WERI-Rb-1 (cell line): ENCODE measurements at regions not wholly inside any gene's neighbourhood (a gene's known extent, or its start where the extent isn't known, plus 50 kb on each side); places are given as distances from the start of the nearest gene placed in this dataset.

Experiments used
- DNase-seq: peaks from one replicate; pipeline ENCODE4 v3.0.0-alpha.2; 2020
- H3K27ac ChIP-seq: fragments of 250-450 bp; sonication (Bioruptor Pico); 2 replicates; pipeline ENCODE4 v1.5.1; 2020; ENCODE audit warnings: mild to moderate bottlenecking, moderate library complexity
- H3K27me3 ChIP-seq: fragments of 250-450 bp; sonication (Bioruptor Pico); 2 replicates; pipeline ENCODE4 v1.5.1; 2021; ENCODE audit warnings: mild to moderate bottlenecking, low read depth, moderate library complexity; ENCODE audit not compliant: insufficient read depth, severe bottlenecking
- H3K36me3 ChIP-seq: fragments of 250-450 bp; sonication (Bioruptor Pico); 2 replicates; pipeline ENCODE4 v1.5.1; 2020; ENCODE audit warnings: mild to moderate bottlenecking, moderate library complexity
- H3K4me3 ChIP-seq: 2 replicates; pipeline ENCODE4 v1.5.1; 2011; ENCODE audit warnings: low read depth, mild to moderate bottlenecking, control low read depth, low read length
- H3K9me3 ChIP-seq: fragments of 250-450 bp; sonication (Bioruptor Pico); 2 replicates; pipeline ENCODE4 v1.5.1; 2021; ENCODE audit warnings: mild to moderate bottlenecking, moderate library complexity; ENCODE audit not compliant: severe bottlenecking
- TF ChIP-seq, protein P1 (sequence below): IDR thresholded peaks from 2 replicates; pipeline ENCODE4 v1.5.1; 2011; ENCODE audit warnings: low read depth, mild to moderate bottlenecking, control low read depth, inconsistent platforms, low read length

DNA sequence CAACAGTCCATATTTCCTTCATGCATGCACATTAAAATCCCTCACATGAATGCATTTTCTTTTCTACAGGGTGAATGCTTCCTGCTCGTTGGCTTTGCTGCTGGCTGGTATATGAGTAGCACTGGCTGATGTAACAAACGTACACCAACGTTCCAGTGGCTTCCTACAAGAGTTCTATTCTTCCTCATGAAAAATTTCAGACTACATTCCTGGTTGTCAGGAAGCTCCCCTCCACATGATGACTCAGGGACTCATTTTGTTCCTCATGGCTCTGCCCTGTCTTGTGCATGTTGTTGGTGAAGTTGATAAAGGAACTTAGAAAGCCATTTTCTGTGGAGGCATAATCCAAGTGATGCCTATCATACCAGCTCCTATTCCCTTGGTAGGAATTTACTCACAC, 470.7 kb upstream of the KLF6 start:
- Histone ChIP-seq H3K4me3 (no peak overlapping the region), H3K27me3 (no peaks in the 10 kb centered on the region), H3K9me3 (no peaks in the 10 kb centered on the region), H3K27ac (no peak overlapping the region), H3K36me3 (no peaks in the 10 kb centered on the region)
- DNase-seq: no peak
- TF ChIP-seq, protein P1, sequence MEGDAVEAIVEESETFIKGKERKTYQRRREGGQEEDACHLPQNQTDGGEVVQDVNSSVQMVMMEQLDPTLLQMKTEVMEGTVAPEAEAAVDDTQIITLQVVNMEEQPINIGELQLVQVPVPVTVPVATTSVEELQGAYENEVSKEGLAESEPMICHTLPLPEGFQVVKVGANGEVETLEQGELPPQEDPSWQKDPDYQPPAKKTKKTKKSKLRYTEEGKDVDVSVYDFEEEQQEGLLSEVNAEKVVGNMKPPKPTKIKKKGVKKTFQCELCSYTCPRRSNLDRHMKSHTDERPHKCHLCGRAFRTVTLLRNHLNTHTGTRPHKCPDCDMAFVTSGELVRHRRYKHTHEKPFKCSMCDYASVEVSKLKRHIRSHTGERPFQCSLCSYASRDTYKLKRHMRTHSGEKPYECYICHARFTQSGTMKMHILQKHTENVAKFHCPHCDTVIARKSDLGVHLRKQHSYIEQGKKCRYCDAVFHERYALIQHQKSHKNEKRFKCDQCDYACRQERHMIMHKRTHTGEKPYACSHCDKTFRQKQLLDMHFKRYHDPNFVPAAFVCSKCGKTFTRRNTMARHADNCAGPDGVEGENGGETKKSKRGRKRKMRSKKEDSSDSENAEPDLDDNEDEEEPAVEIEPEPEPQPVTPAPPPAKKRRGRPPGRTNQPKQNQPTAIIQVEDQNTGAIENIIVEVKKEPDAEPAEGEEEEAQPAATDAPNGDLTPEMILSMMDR: no peak

DNA sequence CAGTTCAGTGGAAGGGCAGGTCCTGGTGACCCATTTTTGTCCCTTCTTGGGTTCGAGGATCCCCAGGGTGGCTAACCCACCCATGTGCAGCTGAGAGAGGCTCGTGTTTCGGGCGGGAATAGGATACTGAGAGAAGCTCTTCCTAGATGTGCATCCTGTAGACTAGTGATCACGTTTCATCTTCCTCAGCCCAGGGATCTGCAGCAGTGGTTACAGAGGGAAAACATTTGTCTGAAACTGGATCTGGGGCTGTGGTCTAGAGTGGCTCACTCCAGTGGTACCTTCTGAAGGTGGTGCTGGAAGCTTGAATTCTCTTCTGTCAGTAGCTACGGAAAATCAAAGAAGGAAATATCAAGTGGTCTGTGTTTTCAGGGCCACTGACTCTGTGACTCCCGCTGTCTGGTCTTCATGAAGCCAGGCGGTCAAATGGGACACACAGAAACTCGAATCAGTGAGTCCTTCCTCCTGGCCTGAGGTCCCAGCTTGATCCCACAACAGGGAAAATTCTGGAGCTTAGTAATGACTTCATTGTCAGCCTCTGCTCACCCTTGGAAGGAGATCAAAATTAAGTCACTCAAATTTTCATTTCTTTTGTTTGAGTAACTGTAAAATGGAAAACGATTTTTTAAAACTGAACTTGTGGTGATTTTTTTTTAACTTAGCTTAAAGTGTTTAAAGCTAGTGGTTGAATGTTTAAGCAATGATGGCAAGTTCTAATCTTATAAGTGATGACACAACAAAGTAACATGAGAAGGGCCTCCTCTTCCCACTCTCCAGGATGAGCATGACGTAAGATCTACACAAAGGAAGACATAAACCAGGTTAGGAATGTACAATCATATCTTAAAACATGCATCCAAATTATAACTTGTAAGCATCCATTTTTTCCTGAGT, 469.3 kb upstream of the KLF6 start:
- H3K4me3 ChIP-seq: no peak overlapping the region
- TF ChIP-seq, protein P1: no peak
- H3K27ac ChIP-seq: no peak overlapping the region
- DNase-seq: no peak
- H3K9me3 ChIP-seq: no peaks in the 10 kb centered on the region
- H3K27me3 ChIP-seq: no peaks in the 10 kb centered on the region
- H3K36me3 ChIP-seq: no peaks in the 10 kb centered on the region

DNA sequence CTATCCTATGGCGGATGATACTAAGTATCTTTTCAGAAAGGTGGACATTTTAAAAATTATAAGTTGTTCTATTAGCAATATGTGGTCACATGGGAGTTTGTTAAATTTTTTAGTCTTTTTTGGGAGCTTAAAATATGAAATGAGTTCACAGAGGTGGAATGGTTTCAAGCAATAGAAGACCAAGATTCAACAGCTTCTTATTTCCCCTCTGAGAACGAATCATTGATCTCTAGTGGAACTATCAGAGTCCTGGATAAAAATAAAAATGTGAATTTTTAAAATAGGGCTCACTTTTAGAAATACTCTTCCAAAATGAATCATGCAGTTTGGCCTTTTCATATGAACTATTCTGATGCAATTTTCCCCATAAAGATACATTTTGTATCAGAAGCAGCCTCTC, 467.7 kb upstream of the KLF6 start:
- Histone ChIP-seq H3K27ac (no peak overlapping the region), H3K36me3 (no peaks in the 10 kb centered on the region), H3K4me3 (no peak overlapping the region), H3K9me3 (no peaks in the 10 kb centered on the region), H3K27me3 (no peaks in the 10 kb centered on the region)
- TF ChIP-seq, protein P1: no peak
- no peak for DNase-seq

DNA sequence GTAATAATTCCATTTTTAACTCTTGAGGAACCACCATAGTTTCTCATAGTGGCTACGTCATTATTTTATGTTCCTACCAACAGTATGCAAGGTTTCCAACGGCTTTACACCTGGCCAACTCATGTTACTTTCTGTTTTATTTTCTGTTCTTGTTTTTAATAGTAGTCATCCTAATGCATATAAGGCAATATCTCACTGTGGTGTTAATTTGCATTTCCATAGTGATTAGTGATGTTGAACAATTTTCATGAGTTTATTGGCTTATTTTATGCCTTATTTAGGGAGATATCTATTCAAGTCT, 465.5 kb upstream of the KLF6 start:
- Histone ChIP-seq H3K27ac (no peak overlapping the region), H3K36me3 (no peaks in the 10 kb centered on the region)
- TF ChIP-seq, protein P1: no peak

DNA sequence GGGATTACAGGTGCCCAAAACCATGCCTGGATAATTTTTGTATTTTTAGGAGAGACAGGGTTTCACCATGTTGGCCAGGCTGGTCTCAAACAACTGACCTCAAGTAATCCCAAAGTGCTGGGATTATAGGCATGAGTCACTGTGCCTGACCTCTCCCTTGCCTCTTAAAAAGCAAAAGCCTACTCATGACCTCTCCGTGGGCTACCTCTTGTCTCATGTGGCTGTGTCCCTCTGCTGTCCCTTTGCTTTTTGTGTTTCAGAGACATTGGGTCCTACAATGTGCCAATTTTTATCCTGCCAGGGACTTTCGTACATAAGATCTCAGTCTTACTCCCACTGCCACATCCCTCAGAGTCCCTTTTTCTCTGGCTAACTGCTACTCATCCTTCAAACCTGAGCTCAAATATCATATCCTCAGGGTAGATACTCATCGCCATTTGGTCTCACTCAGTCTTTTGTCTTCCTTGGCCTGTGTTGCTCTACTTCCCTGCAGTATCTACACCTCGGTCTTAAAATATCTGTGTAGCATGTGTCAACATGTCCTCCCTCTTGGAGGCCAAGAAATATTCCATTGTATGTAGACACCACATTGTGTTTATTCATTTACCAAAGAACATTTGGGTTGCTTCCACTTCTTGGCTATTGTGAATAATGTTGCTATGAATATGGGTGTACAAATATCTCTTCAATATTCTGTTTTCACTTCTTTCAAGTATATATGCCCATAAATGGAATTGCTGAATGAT, 465.0 kb upstream of the KLF6 start:
- Histone ChIP-seq H3K27me3 (no peaks in the 10 kb centered on the region), H3K4me3 (no peak overlapping the region), H3K27ac (no peak overlapping the region), H3K36me3 (no peaks in the 10 kb centered on the region), H3K9me3 (no peaks in the 10 kb centered on the region)
- DNase-seq: no peak
- TF ChIP-seq, protein P1: no peak

More for the DNA sequence above, 465.5 kb upstream of the KLF6 start:
- Histone ChIP-seq H3K4me3 (no peak overlapping the region), H3K9me3 (no peaks in the 10 kb centered on the region), H3K27me3 (no peaks in the 10 kb centered on the region)
- DNase-seq: no peak
